Lower lobe of right lung (tissue), 2 donors: ENCODE measurements at regions not wholly inside any gene's neighbourhood (a gene's known extent, or its start where the extent isn't known, plus 50 kb on each side); places are given as distances from the start of the nearest gene placed in this dataset.

ENCODE experiments used
- ATAC-seq, 2 donors: fragments of 200-7000 bp; cut with Tn5 transposase; one replicate each; pipeline ENCODE4 v1.9.1; 2020 to 2022; ENCODE audit warnings: mild to moderate bottlenecking in 2 of 2, moderate library complexity in 2 of 2
- DNase-seq: peaks from one replicate; pipeline ENCODE4 v3.0.0-alpha.2; 2020
- H3K27ac ChIP-seq: fragments of 200-600 bp; one replicate; pipeline ENCODE4 v1.8.0; 2022
- H3K27me3 ChIP-seq: fragments of 200-600 bp; one replicate; pipeline ENCODE4 v1.8.0; 2022; ENCODE audit warnings: low read depth
- H3K36me3 ChIP-seq: fragments of 200-600 bp; one replicate; pipeline ENCODE4 v1.8.0; 2022; ENCODE audit warnings: mild to moderate bottlenecking
- H3K4me1 ChIP-seq: fragments of 200-600 bp; one replicate; pipeline ENCODE4 v1.8.0; 2022
- H3K4me3 ChIP-seq: fragments of 200-600 bp; one replicate; pipeline ENCODE4 v1.8.0; 2022; ENCODE audit warnings: mild to moderate bottlenecking
- H3K9me3 ChIP-seq: fragments of 200-600 bp; one replicate; pipeline ENCODE4 v1.8.0; 2022
- CTCF ChIP-seq: fragments of 200-600 bp; IDR thresholded peaks from one replicate; pipeline ENCODE4 v1.8.0; 2022; ENCODE audit warnings: antibody characterized with exemption, mild to moderate bottlenecking
- intact Hi-C: fragments of 100-400 bp; cut with DNase I; formaldehyde crosslinking; loops from one replicate; pipeline ENCODE4 v1.11.0; 2022
- donor health status: DM: no; HTN: yes; CAD: no; lungs with severe emphysema.

- ATAC-seq (no peak), DNase-seq (no peak)
- H3K27ac ChIP-seq = no peak overlapping the region
- H3K4me3 ChIP-seq = no peak overlapping the region
- H3K9me3 ChIP-seq = peaks cover 10% of the 10 kb centered on the region
- no peak for TF ChIP-seq CTCF
- intact Hi-C loops = no loop called here
- H3K27me3 ChIP-seq = no peaks in the 10 kb centered on the region
- no peaks in the 10 kb centered on the region for H3K4me1 ChIP-seq
- no peaks in the 10 kb centered on the region for H3K36me3 ChIP-seq
Observed at GRCh38 chr16:82322177-82322576, 152.2 kb upstream of the MPHOSPH6 start.

- Histone ChIP-seq H3K27ac (no peak overlapping the region), H3K36me3 (no peaks in the 10 kb centered on the region), H3K27me3 (no peaks in the 10 kb centered on the region), H3K4me1 (no peaks in the 10 kb centered on the region), H3K4me3 (no peak overlapping the region), H3K9me3 (peaks cover 10% of the 10 kb centered on the region)
- no peak for TF ChIP-seq CTCF
- ATAC-seq (no peak), DNase-seq (no peak)
- intact Hi-C loops = no loop called here
Observed at GRCh38 chr16:82319038-82319437, 149.0 kb upstream of the MPHOSPH6 start.

GRCh38 chr16:82317411-82318167 lies 147.6 kb upstream of the MPHOSPH6 start:
- no peak for TF ChIP-seq CTCF
- Histone ChIP-seq H3K4me3 (no peak overlapping the region), H3K27me3 (no peaks in the 10 kb centered on the region), H3K36me3 (no peaks in the 10 kb centered on the region), H3K4me1 (no peaks in the 10 kb centered on the region), H3K9me3 (peaks cover under 1% of the 10 kb centered on the region), H3K27ac (no peak overlapping the region)
- intact Hi-C loops = no loop called here
- DNase-seq (no peak), ATAC-seq (peak in 1 of 2 donors; percentile 55)

- H3K4me3 ChIP-seq = no peak overlapping the region
- H3K4me1 ChIP-seq = no peaks in the 10 kb centered on the region
- DNase-seq (no peak), ATAC-seq (no peak)
- no peak for TF ChIP-seq CTCF
- intact Hi-C loops = no loop called here
- H3K9me3 ChIP-seq = no peaks in the 10 kb centered on the region
- no peaks in the 10 kb centered on the region for H3K27me3 ChIP-seq
- no peaks in the 10 kb centered on the region for H3K36me3 ChIP-seq
- H3K27ac ChIP-seq = no peak overlapping the region
Observed at GRCh38 chr16:82313754-82314153, 143.7 kb upstream of the MPHOSPH6 start.

GRCh38 chr16:82311528-82311927 lies 141.5 kb upstream of the MPHOSPH6 start:
- no peak overlapping the region for H3K4me3 ChIP-seq
- H3K27me3 ChIP-seq = no peaks in the 10 kb centered on the region
- H3K27ac ChIP-seq = no peak overlapping the region
- no peaks in the 10 kb centered on the region for H3K9me3 ChIP-seq
- DNase-seq (no peak), ATAC-seq (no peak)
- H3K4me1 ChIP-seq = no peaks in the 10 kb centered on the region
- TF ChIP-seq CTCF = no peak
- intact Hi-C loops = no loop called here
- no peaks in the 10 kb centered on the region for H3K36me3 ChIP-seq
